ENCODE measurements at regions not wholly inside any gene's neighbourhood (a gene's known extent, or its start where the extent isn't known, plus 50 kb on each side); places are given as distances from the start of the nearest gene placed in this dataset.

DNA sequence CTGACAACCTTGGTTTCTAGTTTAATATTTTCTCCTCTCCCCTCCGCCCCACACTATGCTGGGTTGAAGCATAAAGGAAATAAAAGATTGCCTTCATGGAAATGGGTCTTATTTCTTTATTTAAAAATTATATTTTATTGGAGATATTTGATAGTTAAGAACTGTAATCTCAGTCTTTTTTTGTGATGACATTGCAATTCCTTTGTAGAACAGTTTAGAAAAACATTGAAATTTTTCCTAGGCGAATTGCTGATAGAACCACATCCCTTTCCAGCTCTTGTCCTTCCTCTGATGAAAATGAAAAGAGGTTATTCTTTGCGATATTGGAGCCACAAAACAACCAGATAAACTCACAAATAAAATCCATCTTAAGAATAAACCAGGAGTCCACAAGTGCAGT lies 125.6 kb upstream of the NRIP1 start:
- Histone ChIP-seq H3K36me3 (ENCODE audit: control insufficient read depth in 1 of 2, insufficient read depth in 2 of 2, low read length in 2 of 2) (no peaks in the 10 kb centered on the region), H3K4me1 (ENCODE audit: control insufficient read depth in 1 of 2, insufficient read depth in 2 of 2, low read length in 2 of 2) (no peaks in the 10 kb centered on the region), H3K27ac (ENCODE audit: low read length) (no peak overlapping the region)

DNA sequence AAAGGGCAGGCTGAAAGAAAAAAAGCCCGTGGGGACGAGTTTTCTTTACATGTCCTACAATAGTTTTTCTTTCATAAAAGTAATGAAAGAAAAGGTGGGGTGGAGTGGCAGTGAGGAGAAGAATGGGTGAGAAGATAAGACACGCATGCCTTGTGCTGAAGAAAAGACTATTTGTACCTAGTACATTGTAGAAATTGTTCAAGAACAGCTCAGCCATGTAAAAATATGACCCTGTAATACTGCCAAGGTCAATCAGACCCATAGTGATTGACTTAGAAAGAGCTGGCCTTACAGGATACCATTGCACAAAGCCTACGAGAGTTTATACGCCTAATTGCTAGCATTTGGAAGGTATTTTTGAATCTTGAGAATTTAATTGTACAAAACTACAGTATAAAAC lies 126.0 kb upstream of the NRIP1 start:
- no peaks in the 10 kb centered on the region for H3K4me1 ChIP-seq (ENCODE audit: control insufficient read depth in 1 of 2, insufficient read depth in 2 of 2, low read length in 2 of 2)

More for the DNA sequence above, 125.6 kb upstream of the NRIP1 start:
- H3K9me3 ChIP-seq (ENCODE audit: control insufficient read depth in 1 of 2, low read length in 2 of 2), result no peaks in the 10 kb centered on the region
- no peak overlapping the region for H3K4me3 ChIP-seq (ENCODE audit: low read depth in 1 of 2, low read length in 2 of 2)
- H3K27me3 ChIP-seq (ENCODE audit: low read depth, low read length), result no peaks in the 10 kb centered on the region

GRCh38 chr21:15191342-15191741 lies 126.5 kb upstream of the NRIP1 start:
- H3K36me3 ChIP-seq (ENCODE audit: control insufficient read depth in 1 of 2, insufficient read depth in 2 of 2, low read length in 2 of 2), result no peaks in the 10 kb centered on the region
- no peaks in the 10 kb centered on the region for H3K9me3 ChIP-seq (ENCODE audit: control insufficient read depth in 1 of 2, low read length in 2 of 2)
- no peak overlapping the region for H3K27ac ChIP-seq (ENCODE audit: low read length)
- no peaks in the 10 kb centered on the region for H3K27me3 ChIP-seq (ENCODE audit: low read depth, low read length)
- H3K4me1 ChIP-seq (ENCODE audit: control insufficient read depth in 1 of 2, insufficient read depth in 2 of 2, low read length in 2 of 2), result no peaks in the 10 kb centered on the region
- no peak overlapping the region for H3K4me3 ChIP-seq (ENCODE audit: low read depth in 1 of 2, low read length in 2 of 2)

More for the DNA sequence above, 126.0 kb upstream of the NRIP1 start:
- Histone ChIP-seq H3K4me3 (ENCODE audit: low read depth in 1 of 2, low read length in 2 of 2) (no peak overlapping the region), H3K36me3 (ENCODE audit: control insufficient read depth in 1 of 2, insufficient read depth in 2 of 2, low read length in 2 of 2) (no peaks in the 10 kb centered on the region), H3K27ac (ENCODE audit: low read length) (no peak overlapping the region), H3K9me3 (ENCODE audit: control insufficient read depth in 1 of 2, low read length in 2 of 2) (no peaks in the 10 kb centered on the region), H3K27me3 (ENCODE audit: low read depth, low read length) (no peaks in the 10 kb centered on the region)

DNA sequence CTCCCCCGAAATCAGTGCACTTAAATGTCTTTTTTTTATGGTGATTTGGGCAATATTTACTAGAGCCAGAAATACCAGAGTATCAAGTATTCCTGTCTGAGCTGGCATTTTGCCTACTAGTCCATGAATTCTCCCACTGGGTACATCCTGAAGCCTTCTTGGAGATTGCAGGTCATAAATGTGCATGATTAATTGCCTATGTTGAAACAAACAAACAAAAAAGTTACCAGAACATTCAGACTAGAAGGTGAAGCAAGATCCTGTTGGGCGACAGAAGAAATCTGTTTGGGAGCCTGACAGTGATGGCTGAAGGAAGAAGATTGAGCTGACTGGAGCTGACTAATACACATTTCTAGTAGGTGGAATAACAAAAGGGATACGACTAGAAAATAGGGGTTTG lies 127.4 kb upstream of the NRIP1 start:
- Histone ChIP-seq H3K4me3 (ENCODE audit: low read depth in 1 of 2, low read length in 2 of 2) (no peak overlapping the region), H3K4me1 (ENCODE audit: control insufficient read depth in 1 of 2, insufficient read depth in 2 of 2, low read length in 2 of 2) (no peaks in the 10 kb centered on the region), H3K27me3 (ENCODE audit: low read depth, low read length) (no peaks in the 10 kb centered on the region), H3K36me3 (ENCODE audit: control insufficient read depth in 1 of 2, insufficient read depth in 2 of 2, low read length in 2 of 2) (no peaks in the 10 kb centered on the region), H3K9me3 (ENCODE audit: control insufficient read depth in 1 of 2, low read length in 2 of 2) (no peaks in the 10 kb centered on the region), H3K27ac (ENCODE audit: low read length) (no peak overlapping the region)

- Histone ChIP-seq H3K4me1 (ENCODE audit: control insufficient read depth in 1 of 2, insufficient read depth in 2 of 2, low read length in 2 of 2) (no peaks in the 10 kb centered on the region), H3K36me3 (ENCODE audit: control insufficient read depth in 1 of 2, insufficient read depth in 2 of 2, low read length in 2 of 2) (no peaks in the 10 kb centered on the region), H3K9me3 (ENCODE audit: control insufficient read depth in 1 of 2, low read length in 2 of 2) (no peaks in the 10 kb centered on the region), H3K4me3 (ENCODE audit: low read depth in 1 of 2, low read length in 2 of 2) (no peak overlapping the region), H3K27ac (ENCODE audit: low read length) (no peak overlapping the region), H3K27me3 (ENCODE audit: low read depth, low read length) (no peaks in the 10 kb centered on the region)
Observed at GRCh38 chr21:15193937-15194336, 129.1 kb upstream of the NRIP1 start.

- Histone ChIP-seq H3K36me3 (ENCODE audit: control insufficient read depth in 1 of 2, insufficient read depth in 2 of 2, low read length in 2 of 2) (no peaks in the 10 kb centered on the region), H3K27me3 (ENCODE audit: low read depth, low read length) (no peaks in the 10 kb centered on the region), H3K4me1 (ENCODE audit: control insufficient read depth in 1 of 2, insufficient read depth in 2 of 2, low read length in 2 of 2) (peaks cover 0 to 4% of the 10 kb centered on the region in 2 donors), H3K4me3 (ENCODE audit: low read depth in 1 of 2, low read length in 2 of 2) (no peak overlapping the region), H3K27ac (ENCODE audit: low read length) (no peak overlapping the region), H3K9me3 (ENCODE audit: control insufficient read depth in 1 of 2, low read length in 2 of 2) (no peaks in the 10 kb centered on the region)
Observed at GRCh38 chr21:15195104-15195503, 130.3 kb upstream of the NRIP1 start.

DNA sequence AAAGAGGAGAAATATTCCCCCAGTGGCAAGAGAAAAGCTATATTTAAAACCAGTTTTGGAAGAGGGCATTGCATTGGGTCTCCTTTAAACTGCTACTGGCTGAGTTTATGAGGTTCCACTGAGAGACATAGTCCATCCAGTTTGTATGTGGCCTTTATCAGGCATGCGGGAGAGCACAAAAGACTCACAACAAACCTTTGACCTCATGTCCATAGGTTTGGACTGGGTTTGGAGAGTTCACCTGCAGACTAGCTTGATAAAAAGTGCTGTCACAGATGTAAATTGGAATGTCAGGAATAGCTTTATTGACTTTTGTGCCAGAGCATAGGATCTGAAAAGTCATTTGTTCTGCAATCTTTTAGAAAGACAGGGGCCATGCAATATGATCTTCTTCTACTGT lies 131.0 kb upstream of the NRIP1 start:
- Histone ChIP-seq H3K27me3 (ENCODE audit: low read depth, low read length) (no peaks in the 10 kb centered on the region), H3K27ac (ENCODE audit: low read length) (no peak overlapping the region), H3K9me3 (ENCODE audit: control insufficient read depth in 1 of 2, low read length in 2 of 2) (no peaks in the 10 kb centered on the region), H3K4me3 (ENCODE audit: low read depth in 1 of 2, low read length in 2 of 2) (no peak overlapping the region), H3K36me3 (ENCODE audit: control insufficient read depth in 1 of 2, insufficient read depth in 2 of 2, low read length in 2 of 2) (no peaks in the 10 kb centered on the region), H3K4me1 (ENCODE audit: control insufficient read depth in 1 of 2, insufficient read depth in 2 of 2, low read length in 2 of 2) (peaks cover 0 to 4% of the 10 kb centered on the region in 2 donors)

DNA sequence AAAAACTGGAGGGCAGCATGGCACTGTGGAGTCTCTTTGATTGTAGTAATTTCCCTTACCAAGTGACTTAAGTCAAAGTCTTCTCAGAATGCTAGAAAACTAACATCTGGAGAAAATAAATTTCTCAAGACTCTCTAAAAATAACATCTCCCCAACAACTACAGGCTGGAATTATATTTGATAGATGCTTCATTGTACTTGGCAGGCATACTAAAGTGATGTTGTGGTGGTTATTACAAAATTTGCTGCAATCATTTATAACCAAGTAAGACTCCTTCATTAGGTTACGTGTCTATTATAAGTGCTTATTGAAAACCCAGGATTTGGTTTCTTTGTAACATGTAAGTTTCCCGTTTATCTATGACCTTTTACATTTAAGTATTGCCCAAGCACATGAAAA lies 132.9 kb upstream of the NRIP1 start:
- Histone ChIP-seq H3K36me3 (ENCODE audit: control insufficient read depth in 1 of 2, insufficient read depth in 2 of 2, low read length in 2 of 2) (no peaks in the 10 kb centered on the region), H3K4me3 (ENCODE audit: low read depth in 1 of 2, low read length in 2 of 2) (no peak overlapping the region), H3K4me1 (ENCODE audit: control insufficient read depth in 1 of 2, insufficient read depth in 2 of 2, low read length in 2 of 2) (peaks cover 0 to 4% of the 10 kb centered on the region in 2 donors), H3K9me3 (ENCODE audit: control insufficient read depth in 1 of 2, low read length in 2 of 2) (no peaks in the 10 kb centered on the region), H3K27me3 (ENCODE audit: low read depth, low read length) (no peaks in the 10 kb centered on the region), H3K27ac (ENCODE audit: low read length) (no peak overlapping the region)

DNA sequence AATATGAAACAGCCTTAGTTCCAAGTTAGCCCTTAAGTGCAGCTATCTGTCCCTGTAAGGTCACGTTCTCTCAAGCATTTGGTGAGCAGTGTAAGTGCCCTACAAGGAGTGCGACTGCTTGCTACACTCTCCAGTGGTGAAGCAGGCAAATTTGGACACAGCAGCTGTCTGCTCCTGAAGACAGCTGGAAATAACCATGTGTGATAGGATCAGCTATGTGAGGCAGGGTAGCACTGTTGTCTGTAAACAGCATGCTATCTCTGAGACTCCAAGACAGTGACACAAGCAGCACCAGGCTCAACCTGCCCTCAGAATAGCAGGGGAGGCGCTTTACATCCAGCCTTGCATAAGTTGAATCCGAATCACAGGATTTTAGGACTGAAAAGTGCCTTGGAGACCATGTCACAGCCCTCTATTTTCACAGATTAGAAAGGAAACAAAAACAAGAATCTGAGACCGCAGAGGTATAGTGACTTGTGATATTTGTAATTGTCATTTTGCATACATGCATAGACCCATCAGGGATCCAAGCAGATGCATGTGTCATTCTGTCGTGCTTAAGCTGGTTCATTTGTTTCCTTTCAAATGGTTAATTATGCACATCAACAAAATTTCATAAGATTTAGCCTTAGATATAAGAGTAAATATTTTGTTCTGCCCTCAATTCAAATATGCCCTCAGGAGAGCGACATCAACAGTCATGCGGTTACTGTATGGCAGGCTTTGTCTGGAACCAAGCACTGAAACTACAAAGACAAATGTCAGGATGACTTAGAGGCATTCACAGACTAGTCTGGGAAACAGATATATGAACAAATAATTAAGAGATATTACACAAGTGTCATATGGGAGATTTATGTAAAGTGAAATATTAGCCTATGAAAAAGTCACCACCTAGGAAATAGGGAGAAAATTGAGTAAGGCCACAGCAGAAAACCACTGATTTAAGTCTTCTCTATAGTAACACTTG lies 134.9 kb upstream of the NRIP1 start:
- Histone ChIP-seq H3K36me3 (ENCODE audit: control insufficient read depth in 1 of 2, insufficient read depth in 2 of 2, low read length in 2 of 2) (no peaks in the 10 kb centered on the region), H3K9me3 (ENCODE audit: control insufficient read depth in 1 of 2, low read length in 2 of 2) (no peaks in the 10 kb centered on the region), H3K4me3 (ENCODE audit: low read depth in 1 of 2, low read length in 2 of 2) (no peak overlapping the region), H3K27me3 (ENCODE audit: low read depth, low read length) (no peaks in the 10 kb centered on the region), H3K4me1 (ENCODE audit: control insufficient read depth in 1 of 2, insufficient read depth in 2 of 2, low read length in 2 of 2) (peaks cover 0 to 4% of the 10 kb centered on the region in 2 donors), H3K27ac (ENCODE audit: low read length) (no peak overlapping the region)

DNA sequence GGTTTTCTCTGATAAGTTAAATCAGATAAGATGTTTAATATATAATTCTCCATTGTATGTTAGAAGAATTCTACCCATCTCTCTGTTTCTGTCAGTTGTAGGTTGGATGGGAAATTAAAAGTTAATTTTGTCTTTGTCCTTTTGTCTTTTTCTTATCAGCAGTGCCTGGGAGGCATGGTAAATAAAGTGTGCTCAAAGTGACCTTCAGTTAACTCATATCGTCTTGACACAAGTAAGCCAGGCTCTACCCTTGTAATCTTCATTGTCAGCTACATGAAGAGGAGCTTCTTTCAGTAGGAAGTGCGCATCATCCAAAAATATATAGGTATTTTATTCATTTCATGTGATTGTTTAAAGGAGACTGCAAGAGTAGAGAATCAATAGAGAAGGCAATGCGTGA lies 138.9 kb upstream of the NRIP1 start:
- Histone ChIP-seq H3K9me3 (ENCODE audit: control insufficient read depth in 1 of 2, low read length in 2 of 2) (no peaks in the 10 kb centered on the region), H3K4me1 (ENCODE audit: control insufficient read depth in 1 of 2, insufficient read depth in 2 of 2, low read length in 2 of 2) (peaks cover 0 to 4% of the 10 kb centered on the region in 2 donors), H3K4me3 (ENCODE audit: low read depth in 1 of 2, low read length in 2 of 2) (no peak overlapping the region), H3K27me3 (ENCODE audit: low read depth, low read length) (no peaks in the 10 kb centered on the region), H3K36me3 (ENCODE audit: control insufficient read depth in 1 of 2, insufficient read depth in 2 of 2, low read length in 2 of 2) (no peaks in the 10 kb centered on the region), H3K27ac (ENCODE audit: low read length) (no peak overlapping the region)

GRCh38 chr21:15204140-15204969 lies 139.6 kb upstream of the NRIP1 start:
- H3K4me1 ChIP-seq (ENCODE audit: control insufficient read depth in 1 of 2, insufficient read depth in 2 of 2, low read length in 2 of 2), result peaks cover 0 to 3% of the 10 kb centered on the region in 2 donors
- no peaks in the 10 kb centered on the region for H3K36me3 ChIP-seq (ENCODE audit: control insufficient read depth in 1 of 2, insufficient read depth in 2 of 2, low read length in 2 of 2)
- H3K9me3 ChIP-seq (ENCODE audit: control insufficient read depth in 1 of 2, low read length in 2 of 2), result no peaks in the 10 kb centered on the region
- H3K27ac ChIP-seq (ENCODE audit: low read length), result no peak overlapping the region
- H3K4me3 ChIP-seq (ENCODE audit: low read depth in 1 of 2, low read length in 2 of 2), result no peak overlapping the region
- H3K27me3 ChIP-seq (ENCODE audit: low read depth, low read length), result no peaks in the 10 kb centered on the region

All from muscle layer of duodenum (tissue), 2 donors.